HG03103 (cell line): ENCODE measurements at regions not wholly inside any gene's neighbourhood (a gene's known extent, or its start where the extent isn't known, plus 50 kb on each side); places are given as distances from the start of the nearest gene placed in this dataset.
"Not testable (repeated sequence)": the region's sequence is repeated elsewhere in the genome, so short reads cannot be mapped to it uniquely, and the experiment has no call there.

ENCODE experiments used
- ATAC-seq: cut with Tn5 transposase; IDR thresholded peaks from one replicate; pipeline ENCODE4 v1.9.1; 2021; ENCODE audit warnings: low read depth; ENCODE audit not compliant: unreplicated experiment

GRCh38 chr2:196275646-196276352 is 104.4 kb upstream of the STK17B start:
- no peak for ATAC-seq

DNA sequence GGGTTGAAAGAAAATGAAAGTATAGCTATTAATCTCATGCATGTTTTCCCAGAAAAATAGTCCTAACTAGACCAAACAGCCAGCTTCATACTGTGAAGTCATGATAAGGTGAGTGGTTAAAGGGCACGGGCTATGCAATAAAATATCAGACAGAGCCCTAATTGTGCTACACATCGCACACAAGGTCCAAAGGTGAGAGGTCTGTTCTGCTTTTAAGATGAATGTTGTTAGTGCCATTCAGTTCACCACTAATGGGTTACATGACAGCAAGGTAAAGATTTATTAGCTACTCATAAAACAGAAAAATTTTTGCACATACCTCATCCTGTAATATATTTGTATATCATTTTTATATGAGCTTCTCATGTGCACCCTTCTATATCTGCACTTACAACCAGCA is 105.0 kb upstream of the STK17B start:
- no peak for ATAC-seq

- no peak for ATAC-seq
Observed at GRCh38 chr2:196277002-196277401, 105.6 kb upstream of the STK17B start.

- ATAC-seq = no peak
Observed at GRCh38 chr2:196278491-196278911, 107.1 kb upstream of the STK17B start.

GRCh38 chr2:196279541-196279940 is 108.2 kb upstream of the STK17B start:
- ATAC-seq = no peak

DNA sequence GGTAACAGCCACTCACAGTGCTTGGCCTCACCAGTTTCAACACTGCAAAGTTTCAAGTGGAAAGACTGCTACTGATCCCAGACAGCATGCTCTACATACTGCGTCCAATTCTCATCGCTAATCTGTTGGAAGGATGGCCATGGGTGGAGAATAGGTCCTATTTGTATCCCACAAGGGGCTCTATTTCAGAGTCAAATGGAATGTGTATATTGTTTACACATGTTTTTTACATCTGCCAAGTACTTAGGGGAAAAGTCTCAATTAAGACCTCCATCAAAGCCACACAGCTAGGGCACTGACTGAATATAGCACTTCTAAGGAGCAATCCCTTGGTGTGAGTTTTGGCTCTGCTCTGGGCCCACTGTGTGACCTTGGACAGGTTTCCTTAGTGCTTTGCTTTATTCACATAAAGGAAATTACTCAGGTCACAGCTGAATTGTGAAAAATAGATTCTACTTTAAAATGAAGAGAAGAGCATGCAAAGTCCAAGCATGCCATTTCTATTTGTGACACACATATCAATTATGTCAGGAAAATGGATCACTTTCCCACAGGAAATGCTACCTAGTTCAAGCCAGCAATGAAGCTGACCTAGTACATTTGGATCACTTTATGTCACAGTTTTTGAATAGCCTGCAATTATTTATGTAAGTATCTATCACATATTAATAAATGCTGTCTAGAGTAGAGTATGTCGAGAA is 112.9 kb upstream of the STK17B start:
- ATAC-seq = no peak

DNA sequence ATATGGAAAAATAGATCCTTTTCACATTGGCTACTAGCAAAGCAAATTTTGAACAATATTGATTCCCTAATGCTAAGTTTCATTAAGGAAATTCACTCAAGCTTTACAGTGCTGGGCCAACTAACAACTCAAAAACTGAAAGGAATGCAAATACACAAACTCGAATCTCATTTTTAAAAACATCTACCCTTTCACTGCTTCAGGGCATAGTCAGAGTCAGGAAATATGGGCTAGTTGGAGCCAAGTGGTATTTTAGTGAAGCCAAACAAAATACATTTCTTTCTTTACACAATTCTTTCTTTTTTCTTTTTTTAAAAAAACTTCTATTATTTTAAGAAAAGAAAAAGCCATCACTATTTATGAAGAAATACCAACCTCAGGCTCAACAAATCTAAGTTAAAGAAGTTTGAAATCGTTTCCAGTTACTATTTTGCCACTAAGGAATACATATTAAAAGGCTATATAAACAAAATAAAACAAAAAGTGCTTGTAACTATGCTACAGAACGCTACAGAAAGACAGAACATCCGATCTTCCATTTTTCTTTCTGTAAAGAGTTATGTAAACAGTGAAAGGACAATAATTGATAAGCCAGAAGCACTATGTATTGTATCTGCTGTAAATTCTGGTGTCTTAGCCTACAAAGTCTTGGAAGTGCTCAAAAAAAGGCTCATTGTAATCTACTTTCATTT is 113.6 kb upstream of the STK17B start:
- ATAC-seq = no peak

GRCh38 chr2:196286821-196287220 is 115.4 kb upstream of the STK17B start:
- peak; percentile 41 for ATAC-seq

- no peak for ATAC-seq
Observed at GRCh38 chr2:196287523-196287922, 116.1 kb upstream of the STK17B start.

DNA sequence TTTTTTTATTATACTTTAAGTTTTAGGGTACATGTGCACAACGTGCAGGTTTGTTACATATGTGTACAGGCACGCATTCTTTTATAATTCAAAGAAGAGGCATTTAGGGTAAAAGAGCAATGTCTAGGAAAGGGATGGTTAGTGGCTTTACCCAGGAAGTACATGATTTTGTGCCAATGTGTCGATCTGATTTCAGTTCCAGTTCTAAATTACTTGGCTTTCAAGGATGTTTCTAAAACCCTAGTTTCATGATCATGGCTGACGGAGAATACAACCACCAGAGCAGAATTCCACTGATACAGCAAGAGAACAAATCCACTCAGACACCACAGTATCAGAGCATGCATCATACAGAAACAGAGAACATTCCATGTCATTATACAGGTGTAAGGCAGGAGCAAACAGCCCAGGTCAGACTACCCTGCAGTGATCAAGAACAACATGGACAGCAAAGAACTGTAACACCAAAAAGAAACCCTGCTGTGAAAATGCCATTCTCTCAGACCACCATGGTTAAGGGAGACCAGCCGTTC is 116.7 kb upstream of the STK17B start:
- ATAC-seq = no peak

DNA sequence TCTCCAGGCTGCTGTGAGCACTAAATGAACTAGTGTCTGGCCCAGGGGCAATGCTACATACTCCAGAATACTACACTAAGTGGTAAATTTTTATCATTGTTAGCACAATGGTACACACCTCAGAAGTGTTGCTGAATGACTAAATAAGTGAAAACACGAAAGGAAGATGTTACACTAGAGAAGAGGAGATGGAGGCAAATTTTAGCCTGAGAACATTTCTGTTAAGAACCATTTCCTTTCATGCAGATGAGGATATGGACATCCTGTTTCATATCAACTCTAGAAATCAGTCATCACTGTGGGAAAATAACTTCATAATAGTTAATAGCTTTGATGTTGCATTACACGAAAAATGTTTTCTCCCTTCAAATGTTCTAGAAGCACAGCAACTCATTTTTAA is 117.6 kb upstream of the STK17B start:
- ATAC-seq = no peak

- ATAC-seq = no peak
Observed at GRCh38 chr2:196290136-196290535, 118.8 kb upstream of the STK17B start.

DNA sequence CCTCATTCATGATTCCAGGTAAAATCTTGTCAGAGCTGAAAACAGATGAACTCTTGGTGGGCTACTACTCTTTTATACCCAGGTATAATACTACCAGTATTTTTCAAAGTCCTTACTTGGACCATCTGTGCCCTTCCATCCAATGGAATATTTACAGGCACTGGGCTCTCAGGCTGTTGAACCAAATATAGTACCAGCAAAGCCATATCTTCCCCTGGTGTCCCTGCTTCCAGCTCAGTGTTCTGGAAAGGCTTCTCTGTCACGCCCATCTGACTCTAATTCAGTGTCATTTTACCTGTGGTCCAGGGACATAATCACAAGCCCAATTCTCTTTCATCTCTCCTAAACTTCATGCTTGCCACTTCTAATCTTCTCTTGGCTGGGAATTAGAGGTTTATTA is 119.2 kb upstream of the STK17B start:
- ATAC-seq = no peak

DNA sequence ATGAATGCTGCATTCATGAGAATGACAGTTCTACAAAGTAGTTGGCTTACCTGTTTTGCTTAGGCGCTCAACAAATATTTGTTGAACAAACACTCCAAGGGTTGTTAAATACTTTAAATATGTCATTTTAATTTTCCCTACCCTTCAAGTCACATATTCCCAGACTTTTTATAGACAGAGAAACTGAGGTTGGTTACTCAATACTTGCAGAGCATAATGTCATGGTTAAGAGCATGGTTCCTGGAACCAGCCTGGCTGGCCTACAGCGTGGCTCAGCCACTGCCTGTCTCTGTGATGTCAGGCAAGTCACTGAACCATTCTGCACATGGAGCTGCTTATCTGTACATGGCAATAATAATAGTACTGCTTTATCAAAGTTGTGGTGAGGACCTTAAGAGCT is 120.0 kb upstream of the STK17B start:
- ATAC-seq = no peak

- ATAC-seq = no peak
Observed at GRCh38 chr2:196291873-196292800, 120.8 kb upstream of the STK17B start.

DNA sequence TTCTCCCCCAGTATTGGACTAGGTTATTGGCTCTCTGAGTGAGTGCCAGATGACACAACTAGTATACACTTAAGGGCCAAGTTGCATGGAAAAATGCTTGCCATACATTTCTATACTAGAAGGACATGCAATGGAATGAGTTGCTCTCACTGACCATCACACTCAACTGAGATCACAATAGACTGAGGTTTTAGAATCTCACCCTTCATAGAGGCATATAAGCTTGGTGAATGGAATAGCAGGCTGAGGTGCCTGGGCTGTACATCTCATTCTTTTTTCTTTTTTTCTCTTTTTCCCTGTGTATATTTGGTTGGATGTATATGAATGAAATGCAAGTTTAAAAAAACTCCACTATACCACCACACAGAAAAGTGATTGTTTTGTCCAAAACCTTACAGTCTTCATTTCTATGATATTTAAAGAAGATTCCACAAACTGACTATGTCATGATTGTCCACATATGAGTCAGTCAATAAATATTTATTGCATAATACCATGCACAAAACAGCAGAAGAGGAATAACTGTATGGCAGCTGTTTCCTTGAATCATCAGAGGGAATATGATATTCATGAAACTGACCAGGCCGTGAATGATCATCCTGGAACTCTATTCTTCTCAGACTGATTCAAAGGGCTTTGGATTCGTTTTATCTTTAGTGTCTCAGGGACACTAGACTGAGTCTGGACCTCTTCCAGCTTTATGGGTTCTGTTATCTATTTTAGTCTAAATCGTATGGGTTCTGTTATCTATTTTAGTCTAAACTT is 122.6 kb upstream of the STK17B start:
- ATAC-seq = no peak

DNA sequence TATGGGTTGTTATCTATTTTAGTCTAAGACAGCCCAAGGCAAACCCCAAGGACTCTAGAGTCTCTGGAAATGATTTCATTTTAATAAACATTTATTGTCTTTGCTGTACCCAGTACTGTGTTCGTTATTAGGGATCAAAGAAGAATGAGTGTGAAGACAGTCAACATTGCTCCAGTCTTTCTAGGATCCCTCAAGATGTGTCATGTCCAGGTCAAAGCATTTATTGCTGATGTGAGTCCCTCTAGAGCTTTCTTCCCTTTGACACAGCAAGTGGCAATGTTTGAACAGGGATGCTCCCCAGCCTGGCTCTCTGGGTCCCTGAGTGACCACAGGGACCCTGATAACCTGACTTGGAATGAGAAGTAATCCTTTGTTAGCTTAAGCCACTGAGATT is 123.1 kb upstream of the STK17B start:
- no peak for ATAC-seq

DNA sequence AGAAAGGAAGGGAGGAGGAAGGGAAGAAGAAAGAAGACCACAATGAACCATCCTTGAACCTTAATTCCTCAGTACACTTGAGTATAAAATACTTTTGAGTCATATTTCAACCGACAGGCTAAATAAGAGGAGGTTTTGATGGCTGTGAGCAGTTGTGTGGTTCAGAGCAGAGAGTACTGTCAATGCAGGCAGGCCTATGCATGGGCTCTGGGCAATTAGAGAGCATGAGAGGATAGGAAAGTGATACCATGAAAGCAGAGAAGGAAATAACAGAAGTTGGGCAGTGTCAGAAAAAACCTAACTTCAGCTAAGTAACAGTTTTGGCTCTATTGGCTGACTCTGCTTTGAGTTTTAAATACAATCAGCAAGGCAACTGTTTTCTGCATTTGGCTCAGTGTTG is 123.6 kb upstream of the STK17B start:
- no peak for ATAC-seq

DNA sequence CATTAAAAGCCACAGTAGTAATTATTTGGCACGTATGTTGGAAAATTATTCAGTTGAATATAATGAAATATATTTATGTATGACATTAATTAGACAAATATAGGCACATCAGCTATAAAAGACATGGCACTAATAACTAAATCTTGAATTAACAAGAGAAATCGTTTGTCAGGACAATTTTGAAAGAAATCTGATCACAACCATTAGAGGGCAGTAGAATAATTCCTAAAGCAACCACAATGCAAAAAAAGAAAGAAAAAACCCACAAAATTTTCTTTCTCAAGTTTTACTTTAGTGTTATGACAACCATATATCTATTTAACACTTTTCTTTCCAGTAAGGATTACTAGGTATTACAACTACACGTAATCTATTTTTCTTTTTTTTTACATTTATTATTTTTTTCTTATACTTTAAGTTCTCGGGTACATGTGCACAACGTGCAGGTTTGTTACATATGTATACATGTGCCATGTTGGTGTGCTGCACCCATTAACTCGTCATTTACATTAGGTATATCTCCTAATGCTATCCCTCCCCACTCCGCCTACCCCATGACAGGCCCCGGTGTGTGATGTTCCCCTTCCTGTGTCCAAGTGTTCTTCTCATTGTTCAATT is 126.8 kb upstream of the STK17B start:
- ATAC-seq = not testable (repeated sequence)
